ENCODE measurements at regions not wholly inside any gene's neighbourhood (a gene's known extent, or its start where the extent isn't known, plus 50 kb on each side); places are given as distances from the start of the nearest gene placed in this dataset.
"Not testable (repeated sequence)": the region's sequence is repeated elsewhere in the genome, so short reads cannot be mapped to it uniquely, and the experiment has no call there.

DNA sequence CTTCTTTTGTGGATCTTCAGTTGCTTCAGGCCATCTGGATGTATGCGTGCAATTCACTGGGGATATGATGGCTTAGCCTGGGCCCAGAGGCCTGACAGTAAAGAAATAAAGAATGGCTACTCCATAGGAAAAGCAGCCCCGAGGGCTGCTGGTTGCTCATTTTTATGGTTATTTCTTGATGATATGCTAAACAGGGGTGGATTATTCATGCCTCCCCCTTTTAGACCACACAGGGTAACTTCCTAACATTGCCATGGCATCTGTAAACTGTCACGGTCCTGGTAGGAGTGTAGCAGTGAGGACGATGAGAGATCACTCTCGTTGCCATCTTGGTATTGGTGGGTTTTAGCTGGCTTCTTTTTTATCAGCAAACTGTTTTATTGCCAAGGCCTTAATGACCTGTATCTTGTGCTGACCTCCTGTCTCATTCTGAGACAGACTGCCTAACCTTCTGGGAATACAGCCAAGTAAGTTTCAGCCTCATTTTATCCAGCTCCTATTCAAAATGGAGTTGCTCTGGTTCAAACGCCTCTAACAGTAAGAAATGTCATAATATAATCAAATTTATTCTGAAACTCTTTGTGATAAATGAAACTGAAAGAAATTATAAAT lies 60.5 kb downstream of the DSEL start:
- no peaks in the 10 kb centered on the region for H3K4me1 Mint-ChIP-seq (ENCODE audit: low read depth)
- intact Hi-C loops (cut with micrococcal nuclease): no loop called here
- no peaks in the 10 kb centered on the region for H3K36me3 Mint-ChIP-seq (ENCODE audit: low read depth)
- peaks cover 4% of the 10 kb centered on the region for H3K9me3 Mint-ChIP-seq
- no peak for DNase-seq (ENCODE audit: low spot score)
- H3K27ac Mint-ChIP-seq: no peak overlapping the region
- no peaks in the 10 kb centered on the region for H3K27me3 Mint-ChIP-seq (ENCODE audit: low read depth)
- H3K4me3 Mint-ChIP-seq (ENCODE audit: low read depth): no peak overlapping the region

DNA sequence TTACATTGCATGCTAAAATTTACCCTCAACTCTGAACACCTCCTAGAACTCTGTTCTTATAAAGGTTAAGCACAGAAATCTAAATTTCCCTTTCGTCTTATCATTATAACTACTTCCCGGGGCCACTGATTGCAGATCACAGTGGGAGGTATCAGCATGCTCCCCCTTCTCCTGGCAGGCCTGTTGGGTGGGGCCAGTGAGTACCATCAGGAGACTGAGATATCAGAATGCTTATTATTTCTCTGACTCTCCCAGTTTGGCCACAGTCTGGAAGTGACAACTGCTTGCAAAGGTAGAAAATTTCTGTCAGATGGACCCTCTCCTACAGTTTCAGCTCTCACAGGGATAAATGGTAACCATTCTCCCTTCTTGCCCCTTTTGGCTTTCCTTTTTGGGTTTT lies 62.6 kb downstream of the DSEL start:
- peaks cover 15% of the 10 kb centered on the region for H3K9me3 Mint-ChIP-seq
- no peaks in the 10 kb centered on the region for H3K4me1 Mint-ChIP-seq (ENCODE audit: low read depth)
- no peaks in the 10 kb centered on the region for H3K27me3 Mint-ChIP-seq (ENCODE audit: low read depth)
- no peaks in the 10 kb centered on the region for H3K36me3 Mint-ChIP-seq (ENCODE audit: low read depth)
- intact Hi-C loops (cut with micrococcal nuclease): no loop called here
- no peak overlapping the region for H3K4me3 Mint-ChIP-seq (ENCODE audit: low read depth)
- no peak overlapping the region for H3K27ac Mint-ChIP-seq
- DNase-seq (ENCODE audit: low spot score): no peak

DNA sequence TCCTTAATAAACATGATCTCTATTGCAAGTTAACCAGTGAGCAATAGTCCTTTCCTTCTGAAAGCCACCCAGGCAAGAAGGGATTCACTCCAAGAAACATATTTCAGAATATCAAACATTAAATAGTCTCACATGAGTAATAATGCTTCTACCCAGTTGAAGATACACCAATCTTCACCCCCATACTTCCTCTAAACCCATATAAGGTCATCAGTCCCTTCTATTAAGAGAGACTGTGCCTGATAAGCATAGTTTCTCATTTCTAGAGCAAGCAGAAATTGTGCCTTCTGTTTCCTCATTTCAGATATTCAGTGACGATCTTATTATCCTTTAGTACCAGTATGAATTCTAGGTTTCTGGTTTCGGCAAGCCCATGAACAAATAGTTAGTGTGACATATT lies 64.6 kb downstream of the DSEL start:
- intact Hi-C loops (cut with micrococcal nuclease): no loop called here
- peaks cover 15% of the 10 kb centered on the region for H3K9me3 Mint-ChIP-seq
- no peak for DNase-seq (ENCODE audit: low spot score)
- H3K27me3 Mint-ChIP-seq (ENCODE audit: low read depth): no peaks in the 10 kb centered on the region
- H3K36me3 Mint-ChIP-seq (ENCODE audit: low read depth): no peaks in the 10 kb centered on the region
- no peaks in the 10 kb centered on the region for H3K4me1 Mint-ChIP-seq (ENCODE audit: low read depth)
- H3K4me3 Mint-ChIP-seq (ENCODE audit: low read depth): no peak overlapping the region
- no peak overlapping the region for H3K27ac Mint-ChIP-seq

DNA sequence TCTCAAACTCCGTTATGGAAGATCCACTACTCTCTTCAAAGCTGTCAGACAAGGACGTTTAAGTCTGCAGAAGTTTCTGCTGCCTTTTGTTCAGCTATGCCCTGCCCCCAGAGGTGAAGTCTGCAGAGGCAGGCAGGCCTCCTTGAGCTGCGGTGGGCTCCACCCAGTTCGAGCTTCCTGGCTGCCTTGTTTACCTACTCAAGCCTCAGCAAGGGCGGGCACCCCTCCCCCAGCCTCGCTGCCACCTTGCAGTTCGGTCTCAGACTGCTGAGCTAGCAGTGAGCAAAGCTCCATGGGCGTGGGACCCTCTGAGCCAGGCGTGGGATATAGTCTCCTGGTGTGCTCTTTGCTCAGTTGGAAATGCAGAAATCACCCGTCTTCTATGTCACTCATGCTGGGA lies 65.4 kb downstream of the DSEL start:
- H3K4me3 Mint-ChIP-seq (ENCODE audit: low read depth); DNase-seq (ENCODE audit: low spot score); H3K4me1 Mint-ChIP-seq (ENCODE audit: low read depth); intact Hi-C loops (cut with micrococcal nuclease); H3K27ac Mint-ChIP-seq; H3K36me3 Mint-ChIP-seq (ENCODE audit: low read depth); H3K27me3 Mint-ChIP-seq (ENCODE audit: low read depth): not testable (repeated sequence)
- H3K9me3 Mint-ChIP-seq: peaks cover 15% of the 10 kb centered on the region

DNA sequence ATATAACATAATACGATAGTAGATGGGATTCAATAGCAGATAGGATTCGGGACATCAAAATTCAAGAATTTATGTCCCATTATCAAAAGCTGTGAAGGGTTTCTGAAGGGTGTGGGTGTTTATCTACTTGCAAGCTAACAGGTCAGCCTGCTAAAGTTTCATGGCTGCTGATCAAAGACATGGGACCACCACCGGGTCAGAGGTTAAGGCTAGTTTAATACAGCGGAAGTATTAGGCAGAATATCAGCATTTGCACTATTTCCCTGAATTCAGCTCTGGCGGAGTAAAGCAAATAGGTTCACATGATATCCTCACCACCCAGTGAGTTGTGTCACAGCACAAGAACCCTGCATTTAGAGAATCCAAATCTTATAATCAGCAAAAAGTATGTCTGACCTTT lies 82.5 kb downstream of the DSEL start:
- Mint-ChIP-seq H3K27ac (no peak overlapping the region), H3K4me3 (ENCODE audit: low read depth) (no peak overlapping the region), H3K36me3 (ENCODE audit: low read depth) (no peaks in the 10 kb centered on the region), H3K4me1 (ENCODE audit: low read depth) (no peaks in the 10 kb centered on the region), H3K9me3 (peaks cover 13% of the 10 kb centered on the region), H3K27me3 (ENCODE audit: low read depth) (no peaks in the 10 kb centered on the region)
- DNase-seq (ENCODE audit: low spot score): no peak
- intact Hi-C loops (cut with micrococcal nuclease): no loop called here

DNA sequence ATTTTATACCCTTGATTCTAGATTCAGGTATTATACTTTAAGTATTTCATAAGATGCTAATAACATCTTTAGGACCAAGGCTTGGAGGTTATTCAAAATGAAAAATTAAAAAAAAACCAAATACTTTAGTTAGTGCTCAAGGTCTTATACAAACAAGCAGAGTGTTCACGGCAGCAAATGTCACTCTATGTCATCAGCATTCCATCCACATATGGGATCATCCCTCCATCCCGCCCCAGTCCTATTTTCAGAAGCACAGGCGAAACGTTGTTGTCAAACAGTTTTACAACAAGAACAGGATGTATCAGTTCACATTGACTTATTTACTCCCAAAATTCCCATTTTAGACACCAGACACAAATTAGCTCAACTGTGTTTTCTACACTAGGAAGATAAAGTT lies 83.7 kb downstream of the DSEL start:
- Mint-ChIP-seq H3K36me3 (ENCODE audit: low read depth) (no peaks in the 10 kb centered on the region), H3K4me1 (ENCODE audit: low read depth) (no peaks in the 10 kb centered on the region), H3K27ac (no peak overlapping the region), H3K4me3 (ENCODE audit: low read depth) (no peak overlapping the region), H3K27me3 (ENCODE audit: low read depth) (no peaks in the 10 kb centered on the region), H3K9me3 (peaks cover 9% of the 10 kb centered on the region)
- intact Hi-C loops (cut with micrococcal nuclease): no loop called here
- no peak for DNase-seq (ENCODE audit: low spot score)

DNA sequence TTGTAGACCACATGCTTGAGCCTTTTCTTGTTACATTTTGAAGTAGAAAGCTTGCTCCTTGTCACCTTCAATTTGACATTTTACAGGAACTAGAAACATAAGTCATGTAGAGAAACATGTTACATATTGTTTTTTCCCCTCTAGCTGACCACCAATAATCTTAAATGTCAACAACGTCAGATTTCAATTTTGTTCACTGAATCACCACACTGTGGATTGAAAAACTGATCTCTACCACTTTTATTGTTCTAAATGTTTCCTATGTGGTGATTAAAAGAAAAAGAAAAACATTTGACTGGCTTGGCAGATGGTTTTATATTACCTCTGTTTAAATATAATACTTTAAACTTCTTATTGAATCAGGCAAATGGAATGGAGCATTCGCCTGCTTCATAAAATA lies 87.7 kb downstream of the DSEL start:
- no peaks in the 10 kb centered on the region for H3K4me1 Mint-ChIP-seq (ENCODE audit: low read depth)
- H3K9me3 Mint-ChIP-seq: no peaks in the 10 kb centered on the region
- no peaks in the 10 kb centered on the region for H3K27me3 Mint-ChIP-seq (ENCODE audit: low read depth)
- no peaks in the 10 kb centered on the region for H3K36me3 Mint-ChIP-seq (ENCODE audit: low read depth)
- intact Hi-C loops (cut with micrococcal nuclease): no loop called here
- DNase-seq (ENCODE audit: low spot score): no peak
- no peak overlapping the region for H3K4me3 Mint-ChIP-seq (ENCODE audit: low read depth)
- H3K27ac Mint-ChIP-seq: no peak overlapping the region

DNA sequence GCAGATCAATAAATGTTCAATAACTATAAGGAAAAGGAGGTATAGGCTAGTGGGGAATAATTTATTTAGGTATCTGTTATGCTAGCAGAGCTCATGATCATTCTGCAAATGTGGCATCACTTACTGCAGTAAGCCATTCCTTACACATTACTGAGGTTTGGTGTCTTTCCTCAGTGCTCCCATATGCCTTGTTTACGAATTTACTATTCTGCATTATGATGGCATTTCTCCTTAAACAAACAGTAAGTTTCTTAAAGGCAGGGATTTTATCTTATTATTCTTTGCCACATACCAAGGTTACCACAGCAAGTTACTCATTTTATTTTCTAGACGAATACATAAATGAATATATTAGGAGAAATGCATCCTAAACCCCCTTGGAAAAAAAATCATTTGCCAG lies 88.4 kb downstream of the DSEL start:
- H3K27ac Mint-ChIP-seq: no peak overlapping the region
- no peaks in the 10 kb centered on the region for H3K36me3 Mint-ChIP-seq (ENCODE audit: low read depth)
- H3K4me3 Mint-ChIP-seq (ENCODE audit: low read depth): no peak overlapping the region
- H3K9me3 Mint-ChIP-seq: no peaks in the 10 kb centered on the region
- no peaks in the 10 kb centered on the region for H3K27me3 Mint-ChIP-seq (ENCODE audit: low read depth)
- no peak for DNase-seq (ENCODE audit: low spot score)
- no peaks in the 10 kb centered on the region for H3K4me1 Mint-ChIP-seq (ENCODE audit: low read depth)
- intact Hi-C loops (cut with micrococcal nuclease): no loop called here

DNA sequence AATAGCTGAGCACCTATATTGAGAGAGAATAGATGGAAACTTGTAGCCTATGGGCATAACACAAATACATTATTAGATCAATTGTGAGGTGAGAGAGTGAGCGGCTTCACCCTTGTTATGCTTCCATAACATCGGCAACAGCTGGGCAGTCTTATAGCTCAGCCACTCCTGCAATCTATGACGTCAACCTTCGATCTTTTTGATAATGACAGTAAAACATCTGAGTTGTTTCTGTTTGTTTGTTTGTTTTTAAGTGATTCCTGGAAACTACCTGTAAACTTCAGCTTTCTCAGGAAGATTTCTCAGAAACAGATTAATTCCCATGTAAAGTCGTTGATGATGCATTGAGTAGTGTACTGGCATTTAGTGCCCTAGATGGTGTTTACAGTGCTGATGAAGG lies 90.0 kb downstream of the DSEL start:
- DNase-seq (ENCODE audit: low spot score): no peak
- no peaks in the 10 kb centered on the region for H3K36me3 Mint-ChIP-seq (ENCODE audit: low read depth)
- H3K4me1 Mint-ChIP-seq (ENCODE audit: low read depth): no peaks in the 10 kb centered on the region
- intact Hi-C loops (cut with micrococcal nuclease): no loop called here
- no peak overlapping the region for H3K27ac Mint-ChIP-seq
- no peaks in the 10 kb centered on the region for H3K9me3 Mint-ChIP-seq
- no peak overlapping the region for H3K4me3 Mint-ChIP-seq (ENCODE audit: low read depth)
- no peaks in the 10 kb centered on the region for H3K27me3 Mint-ChIP-seq (ENCODE audit: low read depth)

DNA sequence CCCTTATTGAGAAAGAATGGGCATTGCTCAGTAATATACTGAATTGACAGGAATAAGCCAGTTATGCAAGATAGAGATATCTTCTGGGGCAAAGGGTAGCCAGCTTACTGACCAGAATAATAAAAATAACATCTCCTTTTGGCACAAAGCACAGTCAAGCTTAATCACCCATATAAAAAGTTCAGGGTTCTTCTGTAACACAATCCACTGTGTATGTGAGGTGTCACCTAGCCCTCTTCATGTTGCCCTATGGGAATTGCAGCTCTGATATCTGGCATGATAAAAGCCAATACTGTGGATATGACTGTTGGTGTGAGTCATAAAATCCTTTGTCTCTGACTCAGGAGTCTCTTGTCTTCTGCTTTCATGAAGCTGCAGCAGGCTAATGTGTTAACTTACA lies 90.8 kb downstream of the DSEL start:
- Mint-ChIP-seq H3K9me3 (no peaks in the 10 kb centered on the region), H3K27me3 (ENCODE audit: low read depth) (no peaks in the 10 kb centered on the region)

DNA sequence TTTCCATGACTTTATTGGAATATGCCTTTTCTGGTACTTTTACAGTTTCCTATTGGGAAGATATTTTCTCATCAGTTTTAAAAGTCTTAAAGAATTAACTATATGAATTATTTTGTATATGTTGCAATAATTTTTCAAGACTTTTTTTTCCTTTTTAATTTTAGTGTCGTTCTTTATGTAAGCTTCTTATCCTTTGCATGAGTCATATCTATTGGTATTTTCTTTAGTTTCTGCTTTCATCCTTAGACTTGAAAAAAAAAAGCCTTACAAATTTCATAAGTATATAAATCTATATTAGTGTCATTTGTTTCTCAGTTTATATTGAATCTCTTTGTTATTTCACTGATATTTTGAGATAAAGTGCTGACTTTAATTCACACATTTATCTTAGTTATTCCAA lies 94.9 kb downstream of the DSEL start:
- Mint-ChIP-seq H3K4me3 (ENCODE audit: low read depth) (no peak overlapping the region), H3K27ac (no peak overlapping the region), H3K36me3 (ENCODE audit: low read depth) (no peaks in the 10 kb centered on the region), H3K4me1 (ENCODE audit: low read depth) (peaks cover 4% of the 10 kb centered on the region), H3K9me3 (no peaks in the 10 kb centered on the region), H3K27me3 (ENCODE audit: low read depth) (peaks cover 1% of the 10 kb centered on the region)
- intact Hi-C loops (cut with micrococcal nuclease): no loop called here
- DNase-seq (ENCODE audit: low spot score): no peak

More for the DNA sequence above, 90.8 kb downstream of the DSEL start:
- Mint-ChIP-seq H3K4me3 (ENCODE audit: low read depth) (no peak overlapping the region), H3K36me3 (ENCODE audit: low read depth) (no peaks in the 10 kb centered on the region), H3K27ac (no peak overlapping the region), H3K4me1 (ENCODE audit: low read depth) (no peaks in the 10 kb centered on the region)
- no peak for DNase-seq (ENCODE audit: low spot score)
- intact Hi-C loops (cut with micrococcal nuclease): no loop called here

DNA sequence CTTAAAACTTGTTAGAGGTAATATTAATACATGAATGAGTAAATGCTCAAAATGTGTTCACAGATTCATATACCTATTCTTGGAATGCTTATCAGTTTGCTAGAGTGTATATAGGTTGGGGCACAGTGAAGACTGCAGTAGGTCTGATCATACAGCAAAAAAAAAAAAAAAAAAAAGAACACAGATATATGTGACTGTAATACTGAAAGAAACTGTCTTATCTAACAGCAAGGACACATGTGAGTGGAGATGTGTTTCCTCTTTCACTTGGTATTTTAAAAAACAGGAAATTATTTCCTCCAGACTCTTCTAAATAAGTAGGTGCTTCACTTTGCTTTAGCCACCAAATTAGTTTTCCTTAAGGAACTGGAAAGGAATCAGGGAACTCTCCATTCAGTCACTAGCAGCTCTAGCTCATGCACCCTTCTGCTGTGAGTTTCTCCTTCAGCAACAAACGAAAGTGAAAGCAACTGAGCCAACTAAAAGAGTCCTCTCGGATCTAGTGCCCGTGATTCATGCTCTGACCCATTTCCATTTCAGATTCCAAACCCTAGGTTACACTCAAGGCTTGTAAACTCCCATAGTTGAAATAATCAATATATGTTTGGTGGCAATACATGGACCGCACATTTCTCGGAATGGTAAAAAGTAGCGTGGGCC lies 98.5 kb downstream of the DSEL start:
- H3K4me3 Mint-ChIP-seq (ENCODE audit: low read depth): peak overlapping the region; percentile 4
- no peaks in the 10 kb centered on the region for H3K9me3 Mint-ChIP-seq
- H3K36me3 Mint-ChIP-seq (ENCODE audit: low read depth): no peaks in the 10 kb centered on the region
- intact Hi-C loops (cut with micrococcal nuclease): loop anchor here (5.0 kb wide), 1 partner anchor 56 kb away; no protein-coding TSS in a partner anchor
- DNase-seq (ENCODE audit: low spot score): peak; percentile 8
- peaks cover 1% of the 10 kb centered on the region for H3K27me3 Mint-ChIP-seq (ENCODE audit: low read depth)
- peaks cover 4% of the 10 kb centered on the region for H3K4me1 Mint-ChIP-seq (ENCODE audit: low read depth)
- peak overlapping the region; percentile 0 for H3K27ac Mint-ChIP-seq

DNA sequence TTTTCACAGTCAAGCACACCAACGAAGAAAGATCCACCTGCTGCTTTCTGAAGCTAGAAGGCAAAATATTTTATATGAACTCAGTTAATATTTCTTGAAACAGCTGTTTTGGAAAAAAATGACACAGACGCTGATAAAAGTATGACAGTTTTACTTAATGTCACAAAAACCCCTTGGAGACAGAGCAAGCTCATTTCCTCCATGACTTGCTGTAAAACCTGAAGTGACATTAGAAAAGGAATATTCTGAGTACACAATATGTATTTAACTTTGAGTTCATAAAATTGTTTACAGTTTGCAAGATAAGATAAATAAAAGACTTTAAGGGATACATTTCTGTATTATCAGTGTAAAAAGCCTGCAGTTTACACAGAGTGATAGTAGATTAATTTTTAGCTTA lies 105.4 kb downstream of the DSEL start:
- Mint-ChIP-seq H3K27ac (no peak overlapping the region), H3K4me3 (ENCODE audit: low read depth) (no peak overlapping the region), H3K36me3 (ENCODE audit: low read depth) (no peaks in the 10 kb centered on the region), H3K27me3 (ENCODE audit: low read depth) (peaks cover 4% of the 10 kb centered on the region), H3K9me3 (no peaks in the 10 kb centered on the region), H3K4me1 (ENCODE audit: low read depth) (no peaks in the 10 kb centered on the region)
- DNase-seq (ENCODE audit: low spot score): no peak
- intact Hi-C loops (cut with micrococcal nuclease): no loop called here

Data from activated T-helper 2 cell treated with anti-CD3 and anti-CD28 coated beads, Interferon-gamma antibody, Interleukin-2, Interleukin-4, amounts not matched to agents 10 μg/mL and 5 μg/mL and 100 μg/mL, durations not matched to agents 14 hours and 24 hours and 36 hours (primary cell).